ENCODE measurements at regions not wholly inside any gene's neighbourhood (a gene's known extent, or its start where the extent isn't known, plus 50 kb on each side); places are given as distances from the start of the nearest gene placed in this dataset.

DNA sequence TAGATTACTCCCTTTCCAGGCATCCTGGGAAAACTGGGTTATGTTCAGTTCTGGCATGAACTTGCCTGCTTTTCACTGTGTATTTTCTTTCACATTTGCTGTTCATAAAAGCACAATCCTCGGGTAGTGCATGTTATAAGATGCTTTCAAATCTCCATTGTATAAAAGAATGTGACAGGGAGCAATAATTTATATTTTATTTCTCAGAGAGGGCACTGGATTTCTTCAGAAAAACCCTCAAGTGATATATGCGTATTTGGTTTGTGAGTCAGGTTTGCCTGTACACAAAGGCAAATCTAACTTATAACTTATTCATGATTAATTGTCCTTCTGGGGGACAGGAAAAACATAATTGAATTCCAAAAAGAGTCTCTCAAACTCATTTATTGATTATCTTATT is 440.7 kb upstream of the MMADHC start:
- TF ChIP-seq, protein P1, sequence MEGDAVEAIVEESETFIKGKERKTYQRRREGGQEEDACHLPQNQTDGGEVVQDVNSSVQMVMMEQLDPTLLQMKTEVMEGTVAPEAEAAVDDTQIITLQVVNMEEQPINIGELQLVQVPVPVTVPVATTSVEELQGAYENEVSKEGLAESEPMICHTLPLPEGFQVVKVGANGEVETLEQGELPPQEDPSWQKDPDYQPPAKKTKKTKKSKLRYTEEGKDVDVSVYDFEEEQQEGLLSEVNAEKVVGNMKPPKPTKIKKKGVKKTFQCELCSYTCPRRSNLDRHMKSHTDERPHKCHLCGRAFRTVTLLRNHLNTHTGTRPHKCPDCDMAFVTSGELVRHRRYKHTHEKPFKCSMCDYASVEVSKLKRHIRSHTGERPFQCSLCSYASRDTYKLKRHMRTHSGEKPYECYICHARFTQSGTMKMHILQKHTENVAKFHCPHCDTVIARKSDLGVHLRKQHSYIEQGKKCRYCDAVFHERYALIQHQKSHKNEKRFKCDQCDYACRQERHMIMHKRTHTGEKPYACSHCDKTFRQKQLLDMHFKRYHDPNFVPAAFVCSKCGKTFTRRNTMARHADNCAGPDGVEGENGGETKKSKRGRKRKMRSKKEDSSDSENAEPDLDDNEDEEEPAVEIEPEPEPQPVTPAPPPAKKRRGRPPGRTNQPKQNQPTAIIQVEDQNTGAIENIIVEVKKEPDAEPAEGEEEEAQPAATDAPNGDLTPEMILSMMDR (conservative IDR thresholded peaks at IDR 0.05 in 1 of 2, IDR thresholded peaks at IDR 0.05 in 1 of 2; ENCODE audit: low read depth in 1 of 2, low read length in 2 of 2), result no peak
- no peak for TF ChIP-seq EZH2 (IDR thresholded peaks at IDR 0.05; ENCODE audit: low read length, missing control alignments)

Measured in fibroblast of lung (primary cell).